Activated CD8-positive, alpha-beta T cell treated with anti-CD3 and anti-CD28 coated beads, Interleukin-2, amount 10 ng/mL, durations not matched to agents 7 days and 5 days (primary cell): ENCODE measurements at regions not wholly inside any gene's neighbourhood (a gene's known extent, or its start where the extent isn't known, plus 50 kb on each side); places are given as distances from the start of the nearest gene placed in this dataset.
"Not testable (repeated sequence)": the region's sequence is repeated elsewhere in the genome, so short reads cannot be mapped to it uniquely, and the experiment has no call there.

ENCODE experiments used
- ATAC-seq: fragments of 150-1000 bp; cut with Tn5 transposase; one replicate; pipeline ENCODE4 v1.10.0; 2021; ENCODE audit warnings: moderate library complexity
- CTCF ChIA-PET: fragments of 350-600 bp; sonication (Branson Sonifier 250); formaldehyde crosslinking; loops from one replicate; lab custom pipeline; 2021; ENCODE audit warnings: antibody characterized with exemption; lab: Charles Lee
- POLR2A ChIA-PET: fragments of 350-600 bp; sonication (Branson Sonifier 250); formaldehyde crosslinking; loops from one replicate; lab custom pipeline; 2021; ENCODE audit warnings: antibody characterized with exemption; lab: Charles Lee
- DNase-seq: peaks from one replicate; pipeline ENCODE4 v3.0.0-alpha.2; 2020
- H3K27ac Mint-ChIP-seq: one replicate; pipeline ENCODE4 v1.8.0; 2021; ENCODE audit warnings: mild to moderate bottlenecking, mixed read lengths
- H3K27me3 Mint-ChIP-seq: one replicate; pipeline ENCODE4 v1.8.0; 2021; ENCODE audit warnings: low read depth, mixed read lengths
- H3K36me3 Mint-ChIP-seq: one replicate; pipeline ENCODE4 v1.8.0; 2021; ENCODE audit warnings: low read depth, mixed read lengths
- H3K4me1 Mint-ChIP-seq: one replicate; pipeline ENCODE4 v1.8.0; 2021; ENCODE audit warnings: low read depth, mixed read lengths
- H3K4me3 Mint-ChIP-seq: one replicate; pipeline ENCODE4 v1.8.0; 2021; ENCODE audit warnings: mild to moderate bottlenecking, mixed read lengths
- H3K9me3 Mint-ChIP-seq: one replicate; pipeline ENCODE4 v1.8.0; 2022; ENCODE audit warnings: mixed read lengths; ENCODE audit not compliant: insufficient read depth

DNA sequence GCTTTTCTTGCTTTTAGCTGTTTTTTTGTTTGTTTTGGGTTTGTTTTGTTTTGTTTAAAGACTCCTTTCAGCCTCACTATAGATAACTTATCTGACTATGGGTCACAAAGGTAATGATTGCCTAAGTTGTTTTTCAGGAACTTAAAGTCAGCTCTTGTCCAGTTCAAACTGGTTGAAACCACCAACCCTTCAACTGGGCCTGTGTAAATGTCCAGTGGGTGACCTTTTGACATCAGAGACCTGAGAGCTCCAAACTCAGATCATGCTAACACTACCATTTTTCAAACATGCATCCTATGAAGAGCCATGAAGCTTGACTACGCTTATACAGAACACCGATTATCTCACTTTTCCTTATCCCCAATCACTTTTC lies 144.6 kb upstream of the RMP24 start:
- ChIA-PET CTCF (no interaction called here), POLR2A (no interaction called here)
- ATAC-seq (no peak), DNase-seq (no peak)
- peaks cover 3% of the 10 kb centered on the region for H3K27me3 Mint-ChIP-seq
- no peaks in the 10 kb centered on the region for H3K9me3 Mint-ChIP-seq
- H3K27ac Mint-ChIP-seq, result no peak overlapping the region
- H3K4me1 Mint-ChIP-seq, result no peaks in the 10 kb centered on the region
- no peak overlapping the region for H3K4me3 Mint-ChIP-seq
- no peaks in the 10 kb centered on the region for H3K36me3 Mint-ChIP-seq

DNA sequence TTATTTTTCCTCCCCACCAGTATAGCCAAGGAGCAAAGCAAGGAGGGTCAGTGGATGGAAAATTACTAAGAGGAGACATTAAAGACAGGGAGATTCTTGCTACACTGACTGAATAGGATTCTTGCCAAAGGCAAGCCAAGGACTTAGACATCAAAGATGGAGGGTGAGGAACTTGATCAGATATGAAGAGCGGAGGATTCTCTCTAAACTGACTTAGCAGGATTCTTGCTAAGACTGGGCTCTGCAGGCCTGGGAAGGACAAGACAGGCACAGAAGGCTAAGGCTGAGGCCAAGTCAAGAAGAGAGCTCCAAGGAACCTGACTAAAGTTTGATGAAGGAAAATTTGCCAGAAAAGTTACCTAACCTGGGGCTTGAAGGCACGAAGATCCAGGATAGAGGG lies 143.9 kb upstream of the RMP24 start:
- H3K27me3 Mint-ChIP-seq, result peaks cover 3% of the 10 kb centered on the region
- POLR2A ChIA-PET, result no interaction called here

DNA sequence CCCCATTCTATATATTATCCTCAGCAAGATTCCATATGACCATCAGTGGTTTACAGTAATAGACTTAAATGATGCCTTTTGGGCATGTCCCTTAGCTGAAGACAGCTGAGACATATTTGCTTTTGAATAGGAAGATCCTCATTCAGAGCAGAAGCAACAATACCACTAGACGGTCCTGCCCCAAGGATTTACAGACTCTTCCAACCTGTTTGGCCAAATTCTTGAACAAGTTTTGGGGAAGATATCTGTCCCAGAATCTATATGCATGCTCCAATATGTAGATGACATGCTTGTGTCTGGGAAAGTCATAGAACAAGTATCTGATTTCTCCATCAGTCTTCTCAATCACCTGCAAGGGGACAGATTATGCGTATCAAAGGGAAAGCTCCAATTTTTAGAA lies 137.1 kb upstream of the RMP24 start:
- H3K9me3 Mint-ChIP-seq, result no peaks in the 10 kb centered on the region
- no peaks in the 10 kb centered on the region for H3K4me1 Mint-ChIP-seq
- ChIA-PET CTCF (interaction anchor here (0.5 kb wide), 1 partner anchor 516 kb away, joined by 4 read pairs; no protein-coding TSS in a partner anchor), POLR2A (no interaction called here)
- no peak for DNase-seq
- H3K4me3 Mint-ChIP-seq, result no peak overlapping the region
- H3K36me3 Mint-ChIP-seq, result no peaks in the 10 kb centered on the region
- H3K27me3 Mint-ChIP-seq, result no peaks in the 10 kb centered on the region
- H3K27ac Mint-ChIP-seq, result no peak overlapping the region
- ATAC-seq, result no peak

More for the DNA sequence above, 143.9 kb upstream of the RMP24 start:
- no peaks in the 10 kb centered on the region for H3K4me1 Mint-ChIP-seq
- no peak for ATAC-seq
- no peaks in the 10 kb centered on the region for H3K9me3 Mint-ChIP-seq
- no peaks in the 10 kb centered on the region for H3K36me3 Mint-ChIP-seq
- H3K4me3 Mint-ChIP-seq, result no peak overlapping the region
- CTCF ChIA-PET, result no interaction called here
- DNase-seq, result no peak
- H3K27ac Mint-ChIP-seq, result no peak overlapping the region

DNA sequence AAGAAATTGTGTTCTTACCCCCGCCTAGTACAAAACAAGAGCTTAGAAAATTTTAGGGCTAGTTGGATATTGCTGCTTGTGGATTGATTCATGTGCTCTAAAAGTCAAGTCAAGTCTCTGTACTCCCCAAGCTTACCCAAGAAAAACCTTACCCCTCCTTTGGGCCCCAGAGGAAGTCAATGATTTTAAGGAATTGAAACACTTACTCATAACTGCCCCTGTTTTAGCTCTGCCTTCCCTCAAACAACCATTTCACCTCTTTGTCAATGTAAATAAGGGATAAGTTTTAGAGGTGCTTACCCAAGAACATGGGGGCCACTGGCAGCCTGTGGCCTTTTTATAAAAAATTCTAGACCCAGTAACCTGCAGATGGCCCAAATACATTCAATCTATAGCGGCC lies 136.6 kb upstream of the RMP24 start:
- no peaks in the 10 kb centered on the region for H3K36me3 Mint-ChIP-seq
- DNase-seq (no peak), ATAC-seq (no peak)
- no peaks in the 10 kb centered on the region for H3K27me3 Mint-ChIP-seq
- peaks cover under 1% of the 10 kb centered on the region for H3K9me3 Mint-ChIP-seq
- H3K27ac Mint-ChIP-seq, result no peak overlapping the region
- ChIA-PET CTCF (interaction anchor here (0.5 kb wide), 1 partner anchor 517 kb away, joined by 4 read pairs; no protein-coding TSS in a partner anchor), POLR2A (no interaction called here)
- no peaks in the 10 kb centered on the region for H3K4me1 Mint-ChIP-seq
- H3K4me3 Mint-ChIP-seq, result no peak overlapping the region

DNA sequence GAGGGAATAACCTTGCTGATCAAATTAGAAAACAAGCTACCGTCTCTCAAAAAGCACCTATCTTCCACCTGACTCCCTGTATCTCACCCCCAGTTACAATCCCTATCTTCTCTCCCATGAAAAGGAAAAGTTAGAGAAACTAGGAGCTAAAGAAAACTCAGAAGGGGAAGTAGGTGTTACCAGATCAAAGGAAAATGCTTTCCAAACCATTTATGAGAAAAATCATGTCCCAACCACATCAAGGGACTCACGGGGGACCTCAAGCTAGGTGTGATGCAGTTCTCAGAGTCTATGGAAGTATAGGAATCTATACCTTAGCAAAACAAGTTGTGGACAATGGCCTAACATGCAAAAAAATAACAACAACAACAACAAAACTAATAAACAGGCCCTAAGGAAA lies 135.5 kb upstream of the RMP24 start:
- Mint-ChIP-seq H3K27ac (no peak overlapping the region), H3K4me1 (no peaks in the 10 kb centered on the region), H3K27me3 (no peaks in the 10 kb centered on the region), H3K9me3 (peaks cover 5% of the 10 kb centered on the region), H3K36me3 (no peaks in the 10 kb centered on the region), H3K4me3 (no peak overlapping the region)
- DNase-seq (no peak), ATAC-seq (no peak)
- ChIA-PET CTCF (no interaction called here), POLR2A (no interaction called here)

DNA sequence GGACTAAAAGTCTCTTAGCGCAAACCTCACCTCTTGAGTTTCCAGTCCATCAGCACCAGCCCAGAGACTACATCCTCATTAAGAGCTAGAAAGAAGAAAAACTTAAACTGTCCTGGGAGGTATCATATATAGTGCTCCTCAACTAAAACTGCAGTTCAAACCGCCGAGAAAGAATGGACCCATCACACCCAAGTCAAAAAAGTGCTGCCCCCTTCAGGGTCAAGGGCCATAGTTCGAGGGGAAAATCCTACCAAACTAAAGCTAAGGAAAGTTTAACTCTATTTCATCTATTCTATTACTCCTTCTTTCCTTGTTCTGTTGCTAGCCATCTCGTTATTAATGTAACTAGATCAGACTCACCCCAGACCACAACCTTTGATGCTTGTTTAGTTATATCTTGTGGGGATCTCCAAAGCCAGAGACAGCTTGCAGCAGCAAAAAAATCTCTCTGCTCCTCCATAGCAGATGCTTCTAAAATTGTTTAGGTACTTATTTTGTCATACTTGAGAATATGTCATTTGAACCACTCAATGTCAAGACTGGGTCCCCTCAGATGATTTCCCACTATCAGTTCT lies 134.5 kb upstream of the RMP24 start:
- CTCF ChIA-PET, result no interaction called here
- no peaks in the 10 kb centered on the region for H3K4me1 Mint-ChIP-seq
- H3K27ac Mint-ChIP-seq, result no peak overlapping the region
- peaks cover 5% of the 10 kb centered on the region for H3K9me3 Mint-ChIP-seq
- POLR2A ChIA-PET, result no interaction called here
- no peak overlapping the region for H3K4me3 Mint-ChIP-seq
- ATAC-seq, result no peak
- no peak for DNase-seq
- H3K27me3 Mint-ChIP-seq, result no peaks in the 10 kb centered on the region
- H3K36me3 Mint-ChIP-seq, result no peaks in the 10 kb centered on the region

DNA sequence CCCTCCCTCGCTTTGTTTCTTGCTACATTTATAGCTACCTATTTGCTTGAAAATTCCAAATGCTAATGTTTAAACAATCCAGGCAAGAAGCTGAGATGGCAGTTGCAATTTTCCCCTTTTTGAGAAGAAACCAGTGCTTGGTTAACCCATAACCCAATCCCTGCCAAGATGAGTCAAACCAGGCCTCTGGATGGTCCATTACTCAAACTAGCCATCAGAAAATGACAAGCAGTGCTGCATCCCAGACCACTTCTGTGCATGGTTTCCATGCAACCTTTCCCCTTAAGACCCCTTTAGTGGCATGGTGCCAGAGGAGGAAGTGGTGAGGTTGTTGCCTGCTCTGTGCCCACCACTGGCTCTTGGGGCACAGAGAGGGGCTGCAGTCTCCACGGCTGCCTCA lies 131.2 kb upstream of the RMP24 start:
- H3K4me3 Mint-ChIP-seq, result no peak overlapping the region
- no peaks in the 10 kb centered on the region for H3K27me3 Mint-ChIP-seq
- no peak overlapping the region for H3K27ac Mint-ChIP-seq
- ChIA-PET CTCF (no interaction called here), POLR2A (no interaction called here)
- H3K9me3 Mint-ChIP-seq, result peaks cover 5% of the 10 kb centered on the region
- ATAC-seq (no peak), DNase-seq (no peak)
- H3K36me3 Mint-ChIP-seq, result no peaks in the 10 kb centered on the region
- no peaks in the 10 kb centered on the region for H3K4me1 Mint-ChIP-seq

DNA sequence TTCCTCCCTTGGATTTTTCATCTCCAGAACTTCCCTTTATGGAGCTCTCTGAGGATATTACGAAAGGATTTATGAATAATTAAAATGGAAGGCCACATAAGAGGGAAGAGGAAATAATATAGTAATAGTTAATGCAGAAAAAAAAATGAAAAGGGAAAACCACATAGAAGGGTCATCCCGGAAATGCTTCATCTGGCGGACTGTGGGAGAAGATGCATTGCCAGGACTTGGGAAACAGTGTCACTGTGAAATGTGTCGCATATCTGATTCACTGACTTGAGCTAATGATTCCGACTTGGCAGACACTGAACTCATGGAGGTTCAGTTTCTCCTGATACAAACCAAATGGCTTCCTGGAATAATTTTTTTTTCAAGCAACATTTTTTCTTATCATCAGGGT lies 129.9 kb upstream of the RMP24 start:
- ChIA-PET CTCF (no interaction called here), POLR2A (no interaction called here)
- Mint-ChIP-seq H3K27ac (no peak overlapping the region), H3K4me1 (no peaks in the 10 kb centered on the region), H3K27me3 (no peaks in the 10 kb centered on the region), H3K4me3 (no peak overlapping the region), H3K9me3 (peaks cover 5% of the 10 kb centered on the region), H3K36me3 (no peaks in the 10 kb centered on the region)
- DNase-seq, result no peak
- ATAC-seq, result no peak

DNA sequence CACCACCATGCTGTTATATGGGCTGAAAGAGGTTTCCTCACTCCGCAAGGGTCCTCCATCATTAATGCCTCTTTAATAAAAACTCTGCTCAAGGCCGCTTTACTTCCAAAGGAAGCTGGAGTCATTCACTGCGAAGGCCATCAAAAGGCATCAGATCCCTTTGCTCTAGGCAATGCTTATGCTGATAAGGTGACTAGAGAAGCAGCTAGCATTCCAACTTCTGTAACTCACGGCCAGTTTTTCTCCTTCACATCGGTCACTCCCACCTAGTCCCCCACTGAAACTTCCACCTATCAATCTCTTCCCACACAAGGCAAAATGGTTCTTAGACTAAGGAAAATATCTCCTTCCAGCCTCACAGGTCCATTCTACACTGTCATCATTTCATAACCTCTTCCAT lies 124.2 kb upstream of the RMP24 start:
- CTCF ChIA-PET, H3K27ac Mint-ChIP-seq, H3K9me3 Mint-ChIP-seq, DNase-seq, POLR2A ChIA-PET, H3K27me3 Mint-ChIP-seq, H3K4me1 Mint-ChIP-seq, H3K4me3 Mint-ChIP-seq, H3K36me3 Mint-ChIP-seq, ATAC-seq: not testable (repeated sequence)

DNA sequence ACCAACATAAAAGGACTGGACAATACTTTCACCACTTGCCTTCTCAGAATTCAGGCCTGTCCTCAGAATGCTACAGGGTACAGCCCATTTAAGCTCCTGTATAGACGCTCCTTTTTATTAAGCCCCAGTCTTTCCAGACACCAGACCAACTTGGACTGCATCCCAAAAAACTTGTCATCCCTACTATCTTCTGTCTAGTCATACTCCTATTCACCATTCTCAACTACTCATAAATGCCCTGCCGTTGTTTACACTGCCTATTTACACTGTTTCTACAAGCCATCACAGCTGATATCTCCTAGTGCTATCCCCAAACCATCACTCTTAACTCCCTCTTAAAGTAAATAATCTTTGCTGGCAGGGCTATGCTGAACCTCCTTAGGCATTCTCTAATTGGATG lies 123.2 kb upstream of the RMP24 start:
- ATAC-seq, POLR2A ChIA-PET, DNase-seq, H3K4me3 Mint-ChIP-seq, H3K27ac Mint-ChIP-seq, CTCF ChIA-PET, H3K4me1 Mint-ChIP-seq, H3K9me3 Mint-ChIP-seq, H3K36me3 Mint-ChIP-seq, H3K27me3 Mint-ChIP-seq: not testable (repeated sequence)

DNA sequence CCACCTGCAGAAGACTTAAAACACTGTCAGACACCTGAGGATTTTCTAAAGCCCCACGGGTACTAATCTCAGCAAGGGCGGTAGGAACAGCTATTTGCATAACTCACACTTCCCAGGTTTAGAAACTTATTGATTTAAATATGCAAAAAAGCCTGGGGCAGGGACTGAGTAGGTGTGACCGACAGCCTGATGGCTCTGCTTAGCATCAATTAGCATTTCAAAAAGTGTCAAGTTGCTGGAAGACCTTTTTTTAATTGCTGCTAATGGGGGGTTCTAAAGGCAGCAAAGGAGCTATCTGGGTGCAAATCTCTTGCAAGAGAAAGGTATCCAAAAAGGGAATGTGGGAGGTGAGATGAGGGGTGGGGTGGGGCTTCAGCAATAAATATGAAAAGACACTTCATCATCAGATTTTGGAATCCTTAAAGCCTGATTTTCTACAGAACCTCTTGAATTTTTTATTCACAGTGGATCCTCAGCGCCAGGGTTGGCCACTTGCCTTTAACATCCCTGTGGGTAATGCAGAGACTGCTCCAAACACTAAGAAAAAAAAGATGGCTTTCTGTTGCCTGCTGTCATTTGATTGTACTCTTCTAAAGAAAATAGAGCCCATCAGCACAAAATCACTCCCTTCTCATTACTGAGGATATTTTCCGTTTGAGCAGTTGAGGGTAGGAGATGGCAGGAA lies 121.1 kb upstream of the RMP24 start:
- ChIA-PET CTCF (no interaction called here), POLR2A (no interaction called here)
- no peak overlapping the region for H3K4me3 Mint-ChIP-seq
- DNase-seq, result no peak
- H3K27ac Mint-ChIP-seq, result no peak overlapping the region
- no peaks in the 10 kb centered on the region for H3K36me3 Mint-ChIP-seq
- peaks cover 4% of the 10 kb centered on the region for H3K27me3 Mint-ChIP-seq
- H3K9me3 Mint-ChIP-seq, result no peaks in the 10 kb centered on the region
- no peak for ATAC-seq
- no peaks in the 10 kb centered on the region for H3K4me1 Mint-ChIP-seq

DNA sequence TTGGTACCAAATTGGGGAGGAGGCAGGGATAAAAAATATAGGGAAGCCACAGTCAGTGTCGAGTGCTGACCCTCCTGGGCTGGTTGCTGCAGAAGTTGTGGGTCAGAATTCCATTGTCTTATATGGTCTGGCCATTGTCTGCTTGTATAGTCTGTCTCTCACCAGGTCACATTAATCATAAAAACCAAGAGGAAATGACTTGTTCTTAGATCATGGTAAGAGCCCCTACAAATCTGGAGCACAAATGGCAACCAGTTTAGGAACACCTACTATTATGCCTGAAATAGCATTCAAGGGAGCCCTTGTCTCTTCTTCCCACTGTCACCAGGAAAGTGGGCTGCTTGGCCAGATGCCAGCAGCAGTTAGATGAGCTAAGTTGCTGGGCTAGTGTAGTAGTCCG lies 119.7 kb upstream of the RMP24 start:
- Mint-ChIP-seq H3K27me3 (peaks cover 4% of the 10 kb centered on the region), H3K9me3 (no peaks in the 10 kb centered on the region), H3K4me3 (no peak overlapping the region), H3K4me1 (no peaks in the 10 kb centered on the region), H3K36me3 (no peaks in the 10 kb centered on the region), H3K27ac (no peak overlapping the region)
- CTCF ChIA-PET, result no interaction called here
- ATAC-seq, result no peak
- POLR2A ChIA-PET, result no interaction called here
- no peak for DNase-seq

DNA sequence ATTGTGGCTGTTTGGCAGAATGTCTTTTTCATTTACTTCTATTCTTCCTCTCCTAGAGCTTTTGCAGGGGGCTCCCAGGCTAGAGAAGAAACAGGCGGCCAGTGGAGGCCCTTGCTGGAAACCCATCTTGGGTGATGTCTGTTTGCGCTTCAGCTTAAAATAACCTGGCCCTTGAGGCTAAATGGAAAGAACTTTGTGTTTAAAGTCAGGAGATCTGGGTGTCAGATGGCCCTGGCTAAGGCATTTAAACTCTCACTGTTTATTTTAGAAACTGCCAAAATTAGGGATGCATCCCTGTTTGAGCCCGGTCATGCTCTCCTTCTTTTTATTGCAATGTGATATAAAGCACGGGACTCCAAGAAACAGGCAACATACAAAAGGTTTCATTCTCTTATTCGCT lies 118.4 kb upstream of the RMP24 start:
- ATAC-seq, result no peak
- no peak overlapping the region for H3K4me3 Mint-ChIP-seq
- CTCF ChIA-PET, result no interaction called here

More for the DNA sequence above, 118.4 kb upstream of the RMP24 start:
- Mint-ChIP-seq H3K27ac (no peak overlapping the region), H3K36me3 (no peaks in the 10 kb centered on the region), H3K27me3 (peaks cover 4% of the 10 kb centered on the region), H3K9me3 (no peaks in the 10 kb centered on the region), H3K4me1 (no peaks in the 10 kb centered on the region)
- DNase-seq, result no peak
- POLR2A ChIA-PET, result no interaction called here
